WTC11 (cell line): ENCODE measurements at regions not wholly inside any gene's neighbourhood (a gene's known extent, or its start where the extent isn't known, plus 50 kb on each side); places are given as distances from the start of the nearest gene placed in this dataset.

Experiments
- ATAC-seq: fragments of 200-7000 bp; cut with Tn5 transposase; 2 replicates; pipeline ENCODE4 v1.10.0; 2021; ENCODE audit warnings: mild to moderate bottlenecking, moderate library complexity
- CTCF ChIA-PET: fragments of 300-600 bp; sonication (Branson Sonifier 250); formaldehyde crosslinking; loops from one replicate; lab custom pipeline; 2021; ENCODE audit warnings: antibody characterized with exemption; lab: Charles Lee
- POLR2A ChIA-PET: fragments of 350-600 bp; sonication (Branson Sonifier 250); formaldehyde crosslinking; loops from one replicate; lab custom pipeline; 2021; ENCODE audit warnings: antibody characterized with exemption; lab: Charles Lee
- DNase-seq: peaks from one replicate; pipeline ENCODE4 v3.0.0; 2021; ENCODE audit warnings: low spot score
- H3K27ac Mint-ChIP-seq: 2 replicates; pipeline ENCODE4 v1.8.0; 2021; ENCODE audit warnings: mixed read lengths
- H3K27me3 Mint-ChIP-seq: 2 replicates; pipeline ENCODE4 v1.8.0; 2021; ENCODE audit warnings: low read depth, mild to moderate bottlenecking, moderate library complexity, mixed read lengths
- H3K36me3 Mint-ChIP-seq: 2 replicates; pipeline ENCODE4 v1.8.0; 2021; ENCODE audit warnings: mixed read lengths
- H3K4me1 Mint-ChIP-seq: 2 replicates; pipeline ENCODE4 v1.8.0; 2022; ENCODE audit warnings: mixed read lengths
- H3K4me3 Mint-ChIP-seq: 2 replicates; pipeline ENCODE4 v1.8.0; 2021; ENCODE audit warnings: mild to moderate bottlenecking, moderate library complexity, mixed read lengths
- H3K9me3 Mint-ChIP-seq: 2 replicates; pipeline ENCODE4 v1.8.0; 2021; ENCODE audit warnings: mixed read lengths
- ATF1 ChIP-seq: sonication (generic); formaldehyde crosslinking; IDR thresholded peaks from 2 replicates; pipeline ENCODE4 v1.8.1; 2023; ENCODE audit warnings: mild to moderate bottlenecking, moderate library complexity, missing genetic modification reagents
- ESRRA ChIP-seq: sonication (generic); formaldehyde crosslinking; IDR thresholded peaks from 2 replicates; pipeline ENCODE4 v1.8.1; 2022; ENCODE audit warnings: mild to moderate bottlenecking, missing genetic modification reagents, borderline replicate concordance
- IRF2 ChIP-seq: sonication (generic); formaldehyde crosslinking; IDR thresholded peaks from 2 replicates; pipeline ENCODE4 v1.8.0; 2022; ENCODE audit warnings: low read depth, missing genetic modification reagents, borderline replicate concordance
- OVOL2 ChIP-seq: fragments of 250-450 bp; sonication (Bioruptor Pico); IDR thresholded peaks from 2 replicates; pipeline ENCODE4 v1.9.0; 2021; ENCODE audit warnings: mild to moderate bottlenecking, borderline replicate concordance
- SP1 ChIP-seq: sonication (generic); formaldehyde crosslinking; conservative IDR thresholded peaks from 2 replicates; pipeline ENCODE4 v1.8.1; 2022; ENCODE audit warnings: missing genetic modification reagents
- ZNF121 ChIP-seq: sonication (generic); formaldehyde crosslinking; IDR thresholded peaks from 2 replicates; pipeline ENCODE4 v1.8.0; 2023; ENCODE audit warnings: missing genetic modification reagents
- ZNF317 ChIP-seq: sonication (generic); formaldehyde crosslinking; IDR thresholded peaks from 2 replicates; pipeline ENCODE4 v1.8.1; 2023; ENCODE audit warnings: low read depth, mild to moderate bottlenecking, moderate library complexity, missing genetic modification reagents, borderline replicate concordance
- TF ChIP-seq, protein P1 (sequence below): fragments of 200-600 bp; IDR thresholded peaks from 2 replicates; pipeline ENCODE4 v1.8.0; 2022; ENCODE audit warnings: antibody characterized with exemption
- TF ChIP-seq, protein P2 (sequence below): sonication (generic); formaldehyde crosslinking; IDR thresholded peaks from 2 replicates; pipeline ENCODE4 v1.8.0; 2022; ENCODE audit warnings: mild to moderate bottlenecking, missing genetic modification reagents
- TF ChIP-seq, protein P3 (sequence below): sonication (generic); formaldehyde crosslinking; IDR thresholded peaks from 2 replicates; pipeline ENCODE4 v1.8.1; 2023; ENCODE audit warnings: mild to moderate bottlenecking, missing genetic modification reagents
- TF ChIP-seq, protein P4 (sequence below): sonication (generic); formaldehyde crosslinking; IDR thresholded peaks from 2 replicates; pipeline ENCODE4 v1.8.1; 2023; ENCODE audit warnings: mild to moderate bottlenecking, moderate library complexity, missing genetic modification reagents
- TF ChIP-seq, protein P5 (sequence below): sonication (generic); formaldehyde crosslinking; IDR thresholded peaks from 2 replicates; pipeline ENCODE4 v1.8.0; 2023; ENCODE audit warnings: missing genetic modification reagents
- TF ChIP-seq, protein P6 (sequence below): sonication (generic); formaldehyde crosslinking; IDR thresholded peaks from 2 replicates; pipeline ENCODE4 v1.8.1; 2023; ENCODE audit warnings: mild to moderate bottlenecking, missing genetic modification reagents
- TF ChIP-seq, protein P7 (sequence below): fragments of 250-450 bp; sonication (Bioruptor Pico); IDR thresholded peaks from 2 replicates; pipeline ENCODE4 v2.1.2; 2022; ENCODE audit warnings: mild to moderate bottlenecking, moderate library complexity
- TF ChIP-seq, protein P8 (sequence below): fragments of 250-450 bp; sonication (Bioruptor Pico); IDR thresholded peaks from 2 replicates; pipeline ENCODE4 v1.9.0; 2021; ENCODE audit warnings: mild to moderate bottlenecking
- TF ChIP-seq, protein P9 (sequence below): sonication (generic); formaldehyde crosslinking; IDR thresholded peaks from 2 replicates; pipeline ENCODE4 v1.8.0; 2022; ENCODE audit warnings: mild to moderate bottlenecking, missing genetic modification reagents
- TF ChIP-seq, protein P10 (sequence below): fragments of 250-450 bp; sonication (Bioruptor Pico); conservative IDR thresholded peaks from 2 replicates; pipeline ENCODE4 v1.9.0; 2021; ENCODE audit warnings: mild to moderate bottlenecking
- TF ChIP-seq, protein P11 (sequence below): sonication (generic); formaldehyde crosslinking; IDR thresholded peaks from 2 replicates; pipeline ENCODE4 v1.8.0; 2022; ENCODE audit warnings: mild to moderate bottlenecking, missing genetic modification reagents
- TF ChIP-seq, protein P12 (sequence below): fragments of 250-450 bp; sonication (Bioruptor Pico); IDR thresholded peaks from 2 replicates; pipeline ENCODE4 v1.9.0; 2021; ENCODE audit warnings: moderate library complexity, mild to moderate bottlenecking, inconsistent platforms, borderline replicate concordance

DNA sequence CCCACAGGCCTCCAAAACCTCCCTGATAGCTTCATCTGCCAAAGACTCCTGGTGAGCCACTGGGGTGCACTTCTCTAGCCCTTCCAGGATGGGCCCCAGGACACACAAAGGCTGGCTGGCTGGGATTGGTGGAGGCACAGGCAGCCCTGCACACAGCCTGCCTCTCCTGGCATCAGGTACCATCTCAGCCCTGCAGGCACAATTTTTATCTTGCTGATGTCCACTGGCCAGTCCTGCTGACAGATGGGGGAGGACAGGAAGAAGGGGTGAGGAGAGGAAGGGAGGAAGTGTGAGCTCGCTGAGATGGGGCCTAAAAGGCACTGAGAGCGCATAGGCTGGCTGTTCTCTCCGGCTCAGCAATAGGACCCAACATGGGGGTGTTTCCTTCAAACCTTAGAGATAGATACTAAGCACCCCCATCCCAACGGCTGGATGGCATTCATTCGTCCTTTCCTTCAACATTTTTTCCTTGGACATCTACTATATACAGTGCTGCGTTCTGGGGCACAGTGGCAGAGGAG lies 92.7 kb downstream of the PJA1 start (continued):
- TF ChIP-seq, protein P1, sequence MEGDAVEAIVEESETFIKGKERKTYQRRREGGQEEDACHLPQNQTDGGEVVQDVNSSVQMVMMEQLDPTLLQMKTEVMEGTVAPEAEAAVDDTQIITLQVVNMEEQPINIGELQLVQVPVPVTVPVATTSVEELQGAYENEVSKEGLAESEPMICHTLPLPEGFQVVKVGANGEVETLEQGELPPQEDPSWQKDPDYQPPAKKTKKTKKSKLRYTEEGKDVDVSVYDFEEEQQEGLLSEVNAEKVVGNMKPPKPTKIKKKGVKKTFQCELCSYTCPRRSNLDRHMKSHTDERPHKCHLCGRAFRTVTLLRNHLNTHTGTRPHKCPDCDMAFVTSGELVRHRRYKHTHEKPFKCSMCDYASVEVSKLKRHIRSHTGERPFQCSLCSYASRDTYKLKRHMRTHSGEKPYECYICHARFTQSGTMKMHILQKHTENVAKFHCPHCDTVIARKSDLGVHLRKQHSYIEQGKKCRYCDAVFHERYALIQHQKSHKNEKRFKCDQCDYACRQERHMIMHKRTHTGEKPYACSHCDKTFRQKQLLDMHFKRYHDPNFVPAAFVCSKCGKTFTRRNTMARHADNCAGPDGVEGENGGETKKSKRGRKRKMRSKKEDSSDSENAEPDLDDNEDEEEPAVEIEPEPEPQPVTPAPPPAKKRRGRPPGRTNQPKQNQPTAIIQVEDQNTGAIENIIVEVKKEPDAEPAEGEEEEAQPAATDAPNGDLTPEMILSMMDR = no peak
- TF ChIP-seq ATF1 (CRISPR knock-in tag) (no peak), OVOL2 (CRISPR knock-in tag) (no peak), SP1 (CRISPR knock-in tag) (no peak), ZNF121 (CRISPR knock-in tag) (no peak)
- TF ChIP-seq, protein P2, sequence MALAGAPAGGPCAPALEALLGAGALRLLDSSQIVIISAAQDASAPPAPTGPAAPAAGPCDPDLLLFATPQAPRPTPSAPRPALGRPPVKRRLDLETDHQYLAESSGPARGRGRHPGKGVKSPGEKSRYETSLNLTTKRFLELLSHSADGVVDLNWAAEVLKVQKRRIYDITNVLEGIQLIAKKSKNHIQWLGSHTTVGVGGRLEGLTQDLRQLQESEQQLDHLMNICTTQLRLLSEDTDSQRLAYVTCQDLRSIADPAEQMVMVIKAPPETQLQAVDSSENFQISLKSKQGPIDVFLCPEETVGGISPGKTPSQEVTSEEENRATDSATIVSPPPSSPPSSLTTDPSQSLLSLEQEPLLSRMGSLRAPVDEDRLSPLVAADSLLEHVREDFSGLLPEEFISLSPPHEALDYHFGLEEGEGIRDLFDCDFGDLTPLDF (CRISPR knock-in tag) = no peak
- TF ChIP-seq, protein P3, sequence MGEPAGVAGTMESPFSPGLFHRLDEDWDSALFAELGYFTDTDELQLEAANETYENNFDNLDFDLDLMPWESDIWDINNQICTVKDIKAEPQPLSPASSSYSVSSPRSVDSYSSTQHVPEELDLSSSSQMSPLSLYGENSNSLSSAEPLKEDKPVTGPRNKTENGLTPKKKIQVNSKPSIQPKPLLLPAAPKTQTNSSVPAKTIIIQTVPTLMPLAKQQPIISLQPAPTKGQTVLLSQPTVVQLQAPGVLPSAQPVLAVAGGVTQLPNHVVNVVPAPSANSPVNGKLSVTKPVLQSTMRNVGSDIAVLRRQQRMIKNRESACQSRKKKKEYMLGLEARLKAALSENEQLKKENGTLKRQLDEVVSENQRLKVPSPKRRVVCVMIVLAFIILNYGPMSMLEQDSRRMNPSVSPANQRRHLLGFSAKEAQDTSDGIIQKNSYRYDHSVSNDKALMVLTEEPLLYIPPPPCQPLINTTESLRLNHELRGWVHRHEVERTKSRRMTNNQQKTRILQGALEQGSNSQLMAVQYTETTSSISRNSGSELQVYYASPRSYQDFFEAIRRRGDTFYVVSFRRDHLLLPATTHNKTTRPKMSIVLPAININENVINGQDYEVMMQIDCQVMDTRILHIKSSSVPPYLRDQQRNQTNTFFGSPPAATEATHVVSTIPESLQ (CRISPR knock-in tag) = no peak
- TF ChIP-seq, protein P4, sequence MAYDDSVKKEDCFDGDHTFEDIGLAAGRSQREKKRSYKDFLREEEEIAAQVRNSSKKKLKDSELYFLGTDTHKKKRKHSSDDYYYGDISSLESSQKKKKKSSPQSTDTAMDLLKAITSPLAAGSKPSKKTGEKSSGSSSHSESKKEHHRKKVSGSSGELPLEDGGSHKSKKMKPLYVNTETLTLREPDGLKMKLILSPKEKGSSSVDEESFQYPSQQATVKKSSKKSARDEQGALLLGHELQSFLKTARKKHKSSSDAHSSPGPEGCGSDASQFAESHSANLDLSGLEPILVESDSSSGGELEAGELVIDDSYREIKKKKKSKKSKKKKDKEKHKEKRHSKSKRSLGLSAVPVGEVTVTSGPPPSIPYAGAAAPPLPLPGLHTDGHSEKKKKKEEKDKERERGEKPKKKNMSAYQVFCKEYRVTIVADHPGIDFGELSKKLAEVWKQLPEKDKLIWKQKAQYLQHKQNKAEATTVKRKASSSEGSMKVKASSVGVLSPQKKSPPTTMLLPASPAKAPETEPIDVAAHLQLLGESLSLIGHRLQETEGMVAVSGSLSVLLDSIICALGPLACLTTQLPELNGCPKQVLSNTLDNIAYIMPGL (CRISPR knock-in tag) = no peak
- TF ChIP-seq, protein P5, sequence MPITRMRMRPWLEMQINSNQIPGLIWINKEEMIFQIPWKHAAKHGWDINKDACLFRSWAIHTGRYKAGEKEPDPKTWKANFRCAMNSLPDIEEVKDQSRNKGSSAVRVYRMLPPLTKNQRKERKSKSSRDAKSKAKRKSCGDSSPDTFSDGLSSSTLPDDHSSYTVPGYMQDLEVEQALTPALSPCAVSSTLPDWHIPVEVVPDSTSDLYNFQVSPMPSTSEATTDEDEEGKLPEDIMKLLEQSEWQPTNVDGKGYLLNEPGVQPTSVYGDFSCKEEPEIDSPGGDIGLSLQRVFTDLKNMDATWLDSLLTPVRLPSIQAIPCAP (CRISPR knock-in tag) = no peak
- TF ChIP-seq, all 79 proteins: peak for 0

DNA sequence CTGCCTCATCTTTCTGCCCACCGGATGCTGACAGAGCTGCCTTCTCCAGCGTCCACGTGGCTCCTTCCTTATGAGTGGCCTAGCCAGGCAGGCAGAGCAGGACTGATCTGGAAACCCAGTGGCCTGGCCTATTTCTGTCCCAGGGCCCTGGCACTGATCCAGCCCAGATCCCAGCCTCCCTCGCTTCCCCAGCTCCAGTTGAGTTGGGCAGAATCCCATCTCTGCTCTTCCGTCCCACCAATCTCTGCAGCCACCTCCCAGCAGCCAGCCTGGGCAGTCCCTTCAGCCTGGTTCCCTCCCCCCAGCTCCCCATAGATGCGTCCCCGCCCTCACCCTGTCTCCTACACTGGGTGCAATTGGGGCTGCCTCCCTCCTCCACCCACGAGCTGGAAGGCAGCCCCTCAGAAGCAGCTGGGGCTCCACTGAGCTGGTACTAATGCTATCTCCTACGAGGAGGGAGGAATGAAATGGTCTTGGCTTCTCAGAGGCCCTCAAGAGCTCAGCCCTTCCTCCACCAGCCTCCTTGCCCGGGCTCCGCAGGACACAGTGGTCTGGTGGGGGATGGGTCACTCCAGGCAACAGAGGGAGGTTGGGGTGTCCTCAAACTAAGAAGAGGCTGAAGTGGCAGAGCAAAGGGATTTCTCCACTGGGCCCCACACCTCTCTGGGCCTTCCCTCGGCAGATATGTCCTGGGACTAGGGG lies 94.2 kb downstream of the PJA1 start:
- ATAC-seq = peak; percentile 22; the same call in 1 of the 2 replicates
- ChIA-PET CTCF (interaction anchor here (1.1 to 1.7 kb wide), 3 partner anchors 23 to 317 kb away, joined by 5 to 8 read pairs (median 6); partner anchors contain the start of gene EFNB1), POLR2A (no interaction called here)
- no peak overlapping the region for H3K4me3 Mint-ChIP-seq
- peaks cover 9% of the 10 kb centered on the region for H3K4me1 Mint-ChIP-seq
- no peaks in the 10 kb centered on the region for H3K9me3 Mint-ChIP-seq
- H3K27ac Mint-ChIP-seq = no peak overlapping the region
- DNase-seq = no peak
- peaks cover 3% of the 10 kb centered on the region for H3K27me3 Mint-ChIP-seq
- no peaks in the 10 kb centered on the region for H3K36me3 Mint-ChIP-seq
- TF ChIP-seq, protein P6, sequence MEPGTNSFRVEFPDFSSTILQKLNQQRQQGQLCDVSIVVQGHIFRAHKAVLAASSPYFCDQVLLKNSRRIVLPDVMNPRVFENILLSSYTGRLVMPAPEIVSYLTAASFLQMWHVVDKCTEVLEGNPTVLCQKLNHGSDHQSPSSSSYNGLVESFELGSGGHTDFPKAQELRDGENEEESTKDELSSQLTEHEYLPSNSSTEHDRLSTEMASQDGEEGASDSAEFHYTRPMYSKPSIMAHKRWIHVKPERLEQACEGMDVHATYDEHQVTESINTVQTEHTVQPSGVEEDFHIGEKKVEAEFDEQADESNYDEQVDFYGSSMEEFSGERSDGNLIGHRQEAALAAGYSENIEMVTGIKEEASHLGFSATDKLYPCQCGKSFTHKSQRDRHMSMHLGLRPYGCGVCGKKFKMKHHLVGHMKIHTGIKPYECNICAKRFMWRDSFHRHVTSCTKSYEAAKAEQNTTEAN (CRISPR knock-in tag) = no peak
- TF ChIP-seq, protein P7, sequence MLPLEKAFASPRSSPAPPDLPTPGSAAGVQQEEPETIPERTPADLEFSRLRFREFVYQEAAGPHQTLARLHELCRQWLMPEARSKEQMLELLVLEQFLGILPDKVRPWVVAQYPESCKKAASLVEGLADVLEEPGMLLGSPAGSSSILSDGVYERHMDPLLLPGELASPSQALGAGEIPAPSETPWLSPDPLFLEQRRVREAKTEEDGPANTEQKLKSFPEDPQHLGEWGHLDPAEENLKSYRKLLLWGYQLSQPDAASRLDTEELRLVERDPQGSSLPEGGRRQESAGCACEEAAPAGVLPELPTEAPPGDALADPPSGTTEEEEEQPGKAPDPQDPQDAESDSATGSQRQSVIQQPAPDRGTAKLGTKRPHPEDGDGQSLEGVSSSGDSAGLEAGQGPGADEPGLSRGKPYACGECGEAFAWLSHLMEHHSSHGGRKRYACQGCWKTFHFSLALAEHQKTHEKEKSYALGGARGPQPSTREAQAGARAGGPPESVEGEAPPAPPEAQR (CRISPR knock-in tag) = no peak
- TF ChIP-seq ZNF317 (CRISPR knock-in tag) (no peak), IRF2 (no peak), ESRRA (CRISPR knock-in tag) (no peak)
- TF ChIP-seq, protein P8, sequence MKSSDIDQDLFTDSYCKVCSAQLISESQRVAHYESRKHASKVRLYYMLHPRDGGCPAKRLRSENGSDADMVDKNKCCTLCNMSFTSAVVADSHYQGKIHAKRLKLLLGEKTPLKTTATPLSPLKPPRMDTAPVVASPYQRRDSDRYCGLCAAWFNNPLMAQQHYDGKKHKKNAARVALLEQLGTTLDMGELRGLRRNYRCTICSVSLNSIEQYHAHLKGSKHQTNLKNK = no peak
- TF ChIP-seq, protein P9, sequence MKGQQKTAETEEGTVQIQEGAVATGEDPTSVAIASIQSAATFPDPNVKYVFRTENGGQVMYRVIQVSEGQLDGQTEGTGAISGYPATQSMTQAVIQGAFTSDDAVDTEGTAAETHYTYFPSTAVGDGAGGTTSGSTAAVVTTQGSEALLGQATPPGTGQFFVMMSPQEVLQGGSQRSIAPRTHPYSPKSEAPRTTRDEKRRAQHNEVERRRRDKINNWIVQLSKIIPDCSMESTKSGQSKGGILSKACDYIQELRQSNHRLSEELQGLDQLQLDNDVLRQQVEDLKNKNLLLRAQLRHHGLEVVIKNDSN (CRISPR knock-in tag) = no peak
- TF ChIP-seq, protein P10, sequence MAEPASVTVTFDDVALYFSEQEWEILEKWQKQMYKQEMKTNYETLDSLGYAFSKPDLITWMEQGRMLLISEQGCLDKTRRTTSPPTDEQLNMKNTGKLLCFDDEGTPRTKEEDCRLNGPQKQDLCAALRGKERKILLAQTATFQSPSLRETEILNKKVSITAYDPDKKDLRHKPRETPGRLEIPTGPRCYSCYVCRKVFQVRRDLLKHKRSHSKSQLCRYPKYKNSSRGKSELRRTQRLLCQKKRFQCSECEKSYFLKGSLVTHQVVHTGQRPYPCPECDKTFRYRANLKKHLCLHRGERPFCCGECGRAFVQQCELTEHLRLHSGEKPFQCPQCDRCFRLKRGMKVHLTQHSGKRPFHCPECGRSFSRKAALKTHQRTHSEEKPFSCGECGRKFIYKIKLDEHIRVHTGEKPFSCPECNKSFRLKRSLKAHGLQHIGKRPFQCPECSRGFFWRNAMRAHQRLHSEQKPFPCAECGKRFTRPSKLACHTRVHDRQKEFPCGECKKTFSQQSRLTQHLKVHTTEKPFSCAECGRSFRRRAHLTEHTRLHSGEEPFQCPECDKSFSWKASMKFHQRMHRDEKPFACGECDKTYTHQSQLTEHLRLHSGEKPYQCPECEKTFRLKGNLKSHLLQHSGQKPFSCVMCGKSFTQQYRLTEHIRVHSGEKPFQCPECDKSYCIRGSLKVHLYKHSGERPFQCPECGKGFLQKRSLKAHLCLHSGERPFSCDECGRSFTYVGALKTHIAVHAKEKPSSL (CRISPR knock-in tag) = no peak
- TF ChIP-seq, protein P11, sequence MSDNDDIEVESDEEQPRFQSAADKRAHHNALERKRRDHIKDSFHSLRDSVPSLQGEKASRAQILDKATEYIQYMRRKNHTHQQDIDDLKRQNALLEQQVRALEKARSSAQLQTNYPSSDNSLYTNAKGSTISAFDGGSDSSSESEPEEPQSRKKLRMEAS = no peak
- TF ChIP-seq, protein P12, sequence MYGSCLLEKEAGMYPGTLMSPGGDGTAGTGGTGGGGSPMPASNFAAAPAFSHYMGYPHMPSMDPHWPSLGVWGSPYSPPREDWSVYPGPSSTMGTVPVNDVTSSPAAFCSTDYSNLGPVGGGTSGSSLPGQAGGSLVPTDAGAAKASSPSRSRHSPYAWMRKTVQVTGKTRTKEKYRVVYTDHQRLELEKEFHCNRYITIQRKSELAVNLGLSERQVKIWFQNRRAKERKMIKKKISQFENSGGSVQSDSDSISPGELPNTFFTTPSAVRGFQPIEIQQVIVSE (CRISPR knock-in tag) = no peak
